ENCODE measurements at regions not wholly inside any gene's neighbourhood (a gene's known extent, or its start where the extent isn't known, plus 50 kb on each side); places are given as distances from the start of the nearest gene placed in this dataset.

DNA sequence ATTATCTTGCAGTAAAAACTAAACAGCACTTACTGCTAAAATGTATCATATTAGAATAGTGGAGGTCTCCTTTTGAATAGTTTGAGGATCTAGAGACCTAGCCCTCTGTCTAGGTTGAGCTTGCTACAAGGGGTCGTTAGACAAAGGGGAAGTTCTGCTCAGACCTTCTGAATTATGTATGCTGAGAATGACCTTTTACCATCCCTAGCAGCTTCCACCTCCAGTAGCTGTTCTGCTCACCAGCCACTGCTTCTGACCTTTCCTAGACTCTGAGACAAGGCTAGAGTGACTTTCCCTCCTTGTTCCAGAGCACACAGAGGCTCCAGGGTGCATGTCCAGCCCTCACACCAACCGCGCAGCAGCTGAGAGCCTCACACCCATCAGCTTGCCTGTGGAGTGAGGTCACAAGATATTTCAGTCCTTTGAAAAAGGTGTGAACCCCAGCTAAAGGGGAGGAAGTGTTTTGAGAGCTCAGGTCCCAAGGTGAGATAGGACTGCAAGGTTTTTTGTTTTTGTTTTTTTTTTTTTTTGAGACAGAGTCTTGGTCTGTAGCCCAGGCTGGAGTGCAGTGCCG lies 289.3 kb upstream of the TNP1 start:
- SMC1A ChIA-PET (ENCODE audit: uncharacterized antibody, unreplicated experiment), result no interaction called here
- no peaks in the 10 kb centered on the region for H3K79me2 ChIP-seq (ENCODE audit: control insufficient read depth, insufficient read depth, low read length)
- no TSS peak for BruUV-seq (replicated peaks)
- no peak overlapping the region for H3K9ac ChIP-seq (ENCODE audit: control insufficient read depth, insufficient read depth, low read length)
- H3K4me1 ChIP-seq (ENCODE audit: control insufficient read depth, insufficient read depth, low read length), result no peaks in the 10 kb centered on the region
- TF ChIP-seq BMI1 (IDR thresholded peaks at IDR 0.05; ENCODE audit: borderline replicate concordance) (no peak), HDAC2 (IDR thresholded peaks at IDR 0.05) (no peak)
- no peak overlapping the region for H2AFZ ChIP-seq (ENCODE audit: control insufficient read depth, low read depth, low read length)
- POLR2A ChIA-PET, result interaction anchor here (0.7 kb wide), 1 partner anchor 115 kb away, joined by 4 read pairs; no protein-coding TSS in a partner anchor
- RAD21 ChIA-PET (ENCODE audit: unreplicated experiment), result no interaction called here
- H3K4me2 ChIP-seq (ENCODE audit: control insufficient read depth, insufficient read depth), result no peak overlapping the region
- no peaks in the 10 kb centered on the region for H3K36me3 ChIP-seq (ENCODE audit: control insufficient read depth in 2 of 2, insufficient read depth in 2 of 2, low read length in 1 of 2)
- CTCF ChIA-PET, result no interaction called here
- no peak overlapping the region for H3K4me3 ChIP-seq
- FAIRE-seq (no peak), ATAC-seq (no peak), DNase-seq (ENCODE audit: low read depth, low spot score) (no peak)
- in situ Hi-C loops (cut with MboI) (no loop called here), intact Hi-C loops (cut with micrococcal nuclease; ENCODE audit: unreplicated experiment) (no loop called here)
- no peak overlapping the region for H3K27ac ChIP-seq (ENCODE audit: control insufficient read depth, insufficient read depth)
- H3K9me3 ChIP-seq (replicated peaks; ENCODE audit: control insufficient read depth, insufficient read depth, low read length), result no peaks in the 10 kb centered on the region; the same call in 2 of the 3 replicates
- WGBS (ENCODE audit: insufficient coverage, insufficient replicate concordance, low lambda C conversion rate, missing lambda C conversion rate), result 71% methylated on average over 4 of the region's 4 CpGs
- H3K27me3 ChIP-seq (replicated peaks in 1 of 2; ENCODE audit: control insufficient read depth in 2 of 2, insufficient read depth in 2 of 2, low read length in 1 of 2), result no peaks in the 10 kb centered on the region; a peak in 1 of 4 replicates
- no peaks in the 10 kb centered on the region for H4K20me1 ChIP-seq (ENCODE audit: control insufficient read depth, insufficient read depth)

DNA sequence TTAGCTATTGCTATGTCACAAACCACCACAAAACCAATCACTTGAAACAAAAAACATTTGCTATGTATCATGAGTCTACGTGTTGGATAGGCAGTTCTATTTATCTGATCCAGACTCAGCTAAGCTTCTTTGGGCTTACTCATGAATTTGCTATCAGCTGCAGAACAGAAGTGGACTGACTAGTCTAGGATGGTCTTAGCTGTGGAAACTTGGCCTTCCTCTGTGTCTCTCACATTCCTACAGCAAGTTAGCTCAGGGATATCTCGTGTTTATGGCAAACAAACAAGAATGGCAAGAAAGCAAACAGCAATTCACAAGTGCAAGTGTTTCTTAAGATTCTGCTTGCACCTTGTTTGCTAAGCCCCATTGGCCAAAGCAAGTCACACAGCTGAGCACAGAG lies 288.0 kb upstream of the TNP1 start:
- Histone ChIP-seq H3K9me3 (replicated peaks; ENCODE audit: control insufficient read depth, insufficient read depth, low read length) (no peaks in the 10 kb centered on the region; the same call in 1 of the 3 replicates), H3K4me1 (ENCODE audit: control insufficient read depth, insufficient read depth, low read length) (no peaks in the 10 kb centered on the region), H4K20me1 (ENCODE audit: control insufficient read depth, insufficient read depth) (no peaks in the 10 kb centered on the region), H3K4me3 (no peak overlapping the region), H2AFZ (ENCODE audit: control insufficient read depth, low read depth, low read length) (no peak overlapping the region), H3K4me2 (ENCODE audit: control insufficient read depth, insufficient read depth) (no peak overlapping the region), H3K79me2 (ENCODE audit: control insufficient read depth, insufficient read depth, low read length) (no peaks in the 10 kb centered on the region), H3K27me3 (replicated peaks in 1 of 2; ENCODE audit: control insufficient read depth in 2 of 2, insufficient read depth in 2 of 2, low read length in 1 of 2) (no peaks in the 10 kb centered on the region; a peak in 1 of 4 replicates), H3K36me3 (ENCODE audit: control insufficient read depth in 2 of 2, insufficient read depth in 2 of 2, low read length in 1 of 2) (no peaks in the 10 kb centered on the region), H3K9ac (ENCODE audit: control insufficient read depth, insufficient read depth, low read length) (no peak overlapping the region), H3K27ac (ENCODE audit: control insufficient read depth, insufficient read depth) (no peak overlapping the region)
- in situ Hi-C loops (cut with MboI) (no loop called here), intact Hi-C loops (cut with micrococcal nuclease; ENCODE audit: unreplicated experiment) (no loop called here)
- ChIA-PET POLR2A (no interaction called here), SMC1A (ENCODE audit: uncharacterized antibody, unreplicated experiment) (interaction anchor here (1.0 kb wide), 1 partner anchor 12 kb away, joined by 4 read pairs; no protein-coding TSS in a partner anchor), RAD21 (ENCODE audit: unreplicated experiment) (interaction anchor here (0.7 kb wide), 1 partner anchor 43 kb away, joined by 3 read pairs; no protein-coding TSS in a partner anchor), CTCF (interaction anchor here (1.0 kb wide), 1 partner anchor 510 kb away, joined by 3 read pairs; no protein-coding TSS in a partner anchor)
- BruUV-seq (replicated peaks), result no TSS peak
- ATAC-seq, result no peak
- FAIRE-seq, result no peak
- DNase-seq (ENCODE audit: low read depth, low spot score), result no peak
- 2% methylated on average over 2 of the region's 2 CpGs for WGBS (ENCODE audit: insufficient coverage, insufficient replicate concordance, low lambda C conversion rate, missing lambda C conversion rate)
- TF ChIP-seq MYC (IDR thresholded peaks at IDR 0.05; ENCODE audit: insufficient read depth, insufficient read length, insufficient replicate concordance, low read length, severe bottlenecking) (no peak), BRCA1 (IDR thresholded peaks at IDR 0.05; ENCODE audit: low read depth, low read length) (no peak), EP300 (IDR thresholded peaks at IDR 0.05; ENCODE audit: borderline replicate concordance in 1 of 2, control insufficient read depth in 1 of 2, low read depth in 2 of 2, low read length in 2 of 2) (no peak), GATAD2B (conservative IDR thresholded peaks at IDR 0.05; ENCODE audit: low read depth) (no peak), RFX5 (IDR thresholded peaks at IDR 0.05; ENCODE audit: low read depth, low read length) (no peak), STAT3 (IDR thresholded peaks at IDR 0.05; ENCODE audit: low read depth, low read length) (no peak), RBBP5 (conservative IDR thresholded peaks at IDR 0.05) (no peak), BACH1 (IDR thresholded peaks at IDR 0.05; ENCODE audit: borderline replicate concordance) (no peak), SPI1 (IDR thresholded peaks at IDR 0.05; ENCODE audit: borderline replicate concordance, insufficient read depth, low read depth, low read length) (no peak), WRNIP1 (IDR thresholded peaks at IDR 0.05; ENCODE audit: borderline replicate concordance, low read depth, low read length) (no peak), JUNB (IDR thresholded peaks at IDR 0.05) (no peak), CBX3 (IDR thresholded peaks at IDR 0.05; ENCODE audit: borderline replicate concordance, low read depth) (no peak)
- TF ChIP-seq, protein P1, sequence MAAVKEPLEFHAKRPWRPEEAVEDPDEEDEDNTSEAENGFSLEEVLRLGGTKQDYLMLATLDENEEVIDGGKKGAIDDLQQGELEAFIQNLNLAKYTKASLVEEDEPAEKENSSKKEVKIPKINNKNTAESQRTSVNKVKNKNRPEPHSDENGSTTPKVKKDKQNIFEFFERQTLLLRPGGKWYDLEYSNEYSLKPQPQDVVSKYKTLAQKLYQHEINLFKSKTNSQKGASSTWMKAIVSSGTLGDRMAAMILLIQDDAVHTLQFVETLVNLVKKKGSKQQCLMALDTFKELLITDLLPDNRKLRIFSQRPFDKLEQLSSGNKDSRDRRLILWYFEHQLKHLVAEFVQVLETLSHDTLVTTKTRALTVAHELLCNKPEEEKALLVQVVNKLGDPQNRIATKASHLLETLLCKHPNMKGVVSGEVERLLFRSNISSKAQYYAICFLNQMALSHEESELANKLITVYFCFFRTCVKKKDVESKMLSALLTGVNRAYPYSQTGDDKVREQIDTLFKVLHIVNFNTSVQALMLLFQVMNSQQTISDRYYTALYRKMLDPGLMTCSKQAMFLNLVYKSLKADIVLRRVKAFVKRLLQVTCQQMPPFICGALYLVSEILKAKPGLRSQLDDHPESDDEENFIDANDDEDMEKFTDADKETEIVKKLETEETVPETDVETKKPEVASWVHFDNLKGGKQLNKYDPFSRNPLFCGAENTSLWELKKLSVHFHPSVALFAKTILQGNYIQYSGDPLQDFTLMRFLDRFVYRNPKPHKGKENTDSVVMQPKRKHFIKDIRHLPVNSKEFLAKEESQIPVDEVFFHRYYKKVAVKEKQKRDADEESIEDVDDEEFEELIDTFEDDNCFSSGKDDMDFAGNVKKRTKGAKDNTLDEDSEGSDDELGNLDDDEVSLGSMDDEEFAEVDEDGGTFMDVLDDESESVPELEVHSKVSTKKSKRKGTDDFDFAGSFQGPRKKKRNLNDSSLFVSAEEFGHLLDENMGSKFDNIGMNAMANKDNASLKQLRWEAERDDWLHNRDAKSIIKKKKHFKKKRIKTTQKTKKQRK (IDR thresholded peaks at IDR 0.05; ENCODE audit: low read depth, low read length), result no peak

Data from GM12878 (cell line).